UCSD-AML1 (cell line): ENCODE measurements at regions not wholly inside any gene's neighbourhood (a gene's known extent, or its start where the extent isn't known, plus 50 kb on each side); places are given as distances from the start of the nearest gene placed in this dataset.
"Not testable (repeated sequence)": the region's sequence is repeated elsewhere in the genome, so short reads cannot be mapped to it uniquely, and the experiment has no call there.

Experiments
- DNase-seq: peaks from one replicate; lab custom pipeline; 2025; ENCODE audit not compliant: unreplicated experiment; lab: John Stamatoyannopoulos, UW

DNA sequence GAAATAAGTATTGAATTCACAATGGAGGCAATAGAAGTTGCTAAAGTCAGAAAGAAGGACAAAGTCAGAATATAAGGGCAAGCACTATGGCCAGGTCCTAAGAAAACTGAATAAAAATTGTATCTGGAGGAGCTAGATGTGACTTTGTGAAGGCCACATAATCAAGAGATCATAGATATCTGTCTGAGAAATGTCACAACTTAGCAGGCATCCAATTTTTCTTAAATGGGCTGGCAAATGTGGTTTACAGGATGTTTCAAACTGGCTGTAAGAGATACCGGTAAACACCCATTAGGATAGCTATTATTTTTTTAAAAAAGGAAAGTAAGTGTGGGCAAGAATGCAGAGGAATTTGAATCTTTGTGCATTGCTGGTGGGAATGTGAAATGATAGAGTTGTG is 303.1 kb upstream of the CHORDC1 start:
- no peak for DNase-seq

DNA sequence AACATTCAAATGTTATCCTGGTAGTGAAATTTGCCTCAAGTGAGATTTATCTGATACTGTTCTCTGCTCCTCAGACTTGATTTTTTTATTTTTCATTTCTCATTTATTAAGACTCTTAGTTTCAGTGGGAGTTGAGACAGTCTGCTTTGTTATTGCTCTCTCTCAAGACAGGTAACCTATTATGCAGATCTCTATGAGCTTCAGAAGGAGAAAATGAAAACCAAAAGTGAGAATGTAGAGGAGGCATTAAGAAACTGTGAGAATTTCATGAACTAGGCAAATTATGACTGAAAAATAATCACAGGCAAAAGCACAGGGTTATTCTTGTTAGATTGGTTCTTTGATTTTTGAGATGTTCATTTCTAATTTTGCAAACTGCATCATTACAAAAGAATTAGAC is 290.0 kb upstream of the CHORDC1 start:
- no peak for DNase-seq

DNA sequence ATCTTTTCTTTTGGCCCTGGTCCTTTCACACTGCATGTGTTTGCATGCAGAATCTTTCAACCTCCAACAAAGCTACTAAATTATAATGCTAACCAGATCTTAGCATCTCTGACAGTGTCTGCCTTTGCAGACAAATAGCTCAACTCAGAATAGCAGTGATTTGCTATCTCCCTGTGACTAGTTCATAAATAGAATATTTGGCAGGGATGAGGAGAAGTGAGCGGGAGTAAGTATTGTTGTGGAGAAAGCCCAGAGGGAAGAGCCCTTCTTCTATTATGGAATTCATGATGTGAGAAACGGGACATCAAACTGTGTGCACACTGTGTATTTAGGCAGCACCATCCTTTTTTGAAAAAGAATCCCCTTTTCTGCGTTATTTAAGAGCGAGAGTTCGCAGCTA is 288.0 kb upstream of the CHORDC1 start:
- DNase-seq: no peak

DNA sequence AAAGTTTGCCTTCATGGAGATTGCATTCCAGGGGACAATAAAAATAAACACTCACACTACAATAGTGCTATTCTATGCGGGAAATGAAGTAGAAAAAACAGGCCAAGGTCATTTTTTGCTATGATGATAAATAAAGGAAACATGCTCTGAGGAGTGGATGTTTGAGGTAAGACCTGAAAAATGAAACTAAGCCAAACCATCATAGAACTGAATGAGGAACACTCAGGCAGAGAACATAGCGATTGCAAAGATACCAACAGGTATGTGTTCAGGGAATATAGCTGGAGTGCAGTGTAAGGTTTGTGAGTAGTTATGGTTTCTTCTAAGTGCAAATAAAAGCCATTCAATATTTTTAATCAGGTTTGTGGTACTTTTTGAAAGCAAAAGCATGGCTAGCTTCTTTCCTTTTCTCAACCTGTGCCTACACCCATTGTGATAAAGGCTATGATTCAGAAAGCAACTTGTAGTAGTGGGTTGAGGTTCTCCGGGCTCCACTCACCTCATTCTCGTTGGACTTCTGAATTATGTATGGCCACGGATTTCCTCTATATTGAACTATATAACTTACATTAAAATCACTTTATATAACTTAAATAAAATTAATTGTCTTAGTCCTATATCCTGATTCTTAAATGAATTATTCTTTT is 278.2 kb upstream of the CHORDC1 start:
- DNase-seq: no peak

DNA sequence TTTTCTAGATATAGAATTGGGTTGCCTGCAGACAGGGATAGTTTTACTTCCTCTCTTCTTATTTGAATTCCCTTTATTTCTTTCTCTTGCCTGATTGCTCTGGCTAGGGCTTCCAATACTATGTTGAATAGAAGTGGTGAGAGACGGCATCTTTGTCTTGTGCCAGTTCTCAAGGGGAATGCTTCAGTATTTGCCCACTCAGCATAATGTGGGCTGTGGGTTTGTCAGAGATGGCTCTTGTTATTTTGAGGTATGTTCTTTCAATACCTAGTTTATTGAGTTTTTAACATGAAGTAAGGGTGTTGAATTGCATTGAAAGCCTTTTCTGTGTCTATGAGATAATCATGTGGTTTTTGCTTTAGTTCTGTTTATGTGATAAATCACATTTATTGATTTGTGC is 273.9 kb upstream of the CHORDC1 start:
- no peak for DNase-seq

DNA sequence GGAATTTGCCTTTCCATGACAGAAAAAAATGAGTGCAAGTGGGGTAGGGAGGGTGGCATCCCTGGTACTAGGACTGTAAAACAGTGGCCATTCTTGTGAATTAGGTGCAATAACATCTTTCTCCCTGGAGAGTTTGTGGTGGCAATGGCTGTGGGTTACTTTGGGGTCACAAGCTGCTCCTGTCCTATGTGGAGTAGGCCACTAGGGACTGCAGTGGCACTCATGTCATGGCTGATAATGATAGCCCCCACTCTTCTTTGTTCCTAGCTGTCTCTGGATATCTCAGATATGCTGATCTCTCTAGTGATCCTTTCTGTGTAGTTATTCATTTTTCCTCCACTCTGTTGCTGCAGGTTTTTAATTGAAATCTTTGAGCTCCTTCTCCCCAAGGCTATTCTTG is 270.5 kb upstream of the CHORDC1 start:
- DNase-seq: no peak

DNA sequence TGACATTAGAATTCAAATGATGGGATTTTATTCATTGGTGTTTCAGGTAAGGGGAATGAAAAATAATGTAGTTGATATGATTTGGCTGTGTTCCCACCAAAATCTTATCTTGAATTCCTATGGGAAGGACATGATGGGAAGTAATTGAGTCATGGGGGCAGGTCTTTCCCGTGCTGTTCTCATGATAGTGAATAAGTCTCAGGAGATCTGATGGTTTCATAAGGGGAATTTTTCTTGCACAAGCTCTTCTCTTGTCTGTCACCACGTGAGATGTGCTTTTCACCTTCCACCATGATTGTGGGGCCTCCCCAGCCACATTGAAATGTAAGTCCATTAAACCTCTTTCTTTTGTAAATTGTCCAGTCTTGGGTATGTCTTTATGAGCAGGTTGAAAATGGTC is 268.6 kb upstream of the CHORDC1 start:
- DNase-seq: no peak

DNA sequence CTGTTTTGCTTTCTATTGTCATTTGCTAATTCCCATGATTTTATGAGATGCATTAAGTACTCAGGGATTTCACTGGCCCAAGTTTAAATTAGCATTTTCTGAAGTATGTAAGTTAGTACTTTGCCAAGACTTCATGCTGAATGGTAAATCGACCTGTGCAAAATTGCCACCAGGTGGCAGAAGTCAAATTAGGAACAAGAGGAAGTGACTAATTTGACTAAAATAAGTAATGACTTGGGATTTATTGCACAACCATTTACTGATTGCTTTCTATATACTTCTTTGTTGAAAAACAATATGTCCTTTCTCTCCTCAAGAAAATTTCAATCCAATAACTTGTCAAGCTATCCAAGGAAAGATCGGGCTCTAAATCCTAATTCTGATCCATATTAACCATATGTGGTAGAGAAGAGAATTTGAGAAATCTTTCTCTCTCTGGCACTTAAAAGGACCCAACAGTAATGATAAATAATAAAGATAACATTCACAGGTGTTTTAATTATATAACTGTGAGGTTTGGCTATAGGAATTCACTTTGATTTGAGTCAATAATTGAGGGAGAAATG is 253.7 kb upstream of the CHORDC1 start:
- peak; percentile 12 for DNase-seq

DNA sequence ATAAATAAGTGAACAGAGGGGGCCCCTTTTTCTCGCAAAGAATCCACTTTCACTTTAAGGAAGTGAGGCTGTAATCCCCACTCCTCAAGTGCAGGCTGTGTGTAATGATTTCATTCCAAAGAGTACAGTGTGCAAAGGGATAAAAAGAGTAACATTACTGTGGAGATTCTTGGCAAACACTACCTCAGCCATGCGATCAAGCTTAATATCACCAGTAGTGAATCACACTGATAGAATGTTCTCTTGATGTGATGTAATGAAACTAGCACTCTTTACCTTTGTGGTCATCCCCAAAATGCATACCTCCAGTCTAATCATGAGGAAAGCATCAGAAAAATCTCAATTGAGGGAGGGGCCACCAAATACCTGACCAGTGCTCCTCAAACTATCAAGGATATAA is 246.1 kb upstream of the CHORDC1 start:
- DNase-seq: no peak

DNA sequence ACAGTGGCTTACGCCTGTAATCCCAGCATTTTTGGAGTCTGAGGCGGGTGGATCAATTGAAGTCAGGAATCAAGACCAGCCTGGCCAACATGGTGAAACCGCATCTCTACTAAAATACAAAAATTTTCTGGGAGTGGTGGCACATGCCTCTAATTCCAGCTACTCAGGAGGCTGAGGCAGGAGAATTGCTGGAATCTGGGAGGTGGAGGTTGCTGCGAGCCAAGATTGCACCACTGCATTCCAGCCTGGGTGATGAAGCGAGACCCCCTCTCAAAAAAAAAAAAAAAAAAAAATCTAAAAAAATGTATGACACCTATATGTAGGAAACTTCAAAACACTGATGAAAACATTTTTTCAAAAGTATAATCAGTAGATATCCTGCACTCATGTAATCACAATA is 242.7 kb upstream of the CHORDC1 start:
- no peak for DNase-seq

DNA sequence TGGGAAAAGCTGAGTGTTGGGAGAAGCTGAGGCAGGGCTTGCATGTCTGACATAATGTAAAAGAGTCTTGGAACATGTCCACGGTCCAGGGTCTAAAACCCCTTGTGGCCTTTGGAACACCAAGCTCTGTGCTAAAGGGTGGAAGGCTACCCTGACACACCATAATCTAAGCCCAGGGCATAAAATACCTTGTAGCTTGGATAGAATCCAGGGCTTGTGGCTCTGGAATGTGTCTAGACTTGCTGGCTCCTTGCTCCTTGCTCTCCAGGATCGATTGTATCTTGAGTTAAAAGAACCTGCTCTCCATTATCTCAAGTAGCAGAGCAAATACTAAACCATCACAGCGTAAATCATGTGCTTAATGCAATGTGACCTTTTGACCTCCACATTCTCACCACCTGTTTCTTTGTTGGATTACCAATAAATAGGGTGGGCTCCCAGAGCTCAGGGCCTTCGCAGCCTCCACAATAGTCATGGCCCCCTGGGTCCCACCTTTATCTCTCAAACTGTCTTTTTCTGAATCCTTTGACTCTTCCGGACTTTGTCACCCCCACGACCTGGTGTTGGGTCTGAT is 232.6 kb upstream of the CHORDC1 start:
- not testable (repeated sequence) for DNase-seq

DNA sequence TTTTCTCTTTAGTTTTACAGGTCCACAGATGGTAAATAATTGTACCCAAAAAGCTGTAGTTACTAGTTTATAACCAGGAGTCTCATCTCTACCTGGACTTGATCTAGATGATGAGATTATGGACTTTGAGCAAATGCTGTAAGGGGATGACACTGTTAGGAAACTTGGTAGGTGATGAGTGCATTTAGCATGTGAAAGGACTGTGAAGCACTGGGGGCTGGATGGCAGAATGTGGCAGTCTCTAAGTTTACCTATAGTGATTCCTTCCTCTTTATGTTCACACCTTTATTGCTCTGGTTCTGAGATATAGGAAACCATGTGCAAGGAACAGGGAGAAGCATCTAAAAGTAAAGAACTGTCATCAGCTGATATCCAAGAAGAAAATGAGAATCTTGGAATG is 230.7 kb upstream of the CHORDC1 start:
- no peak for DNase-seq

DNA sequence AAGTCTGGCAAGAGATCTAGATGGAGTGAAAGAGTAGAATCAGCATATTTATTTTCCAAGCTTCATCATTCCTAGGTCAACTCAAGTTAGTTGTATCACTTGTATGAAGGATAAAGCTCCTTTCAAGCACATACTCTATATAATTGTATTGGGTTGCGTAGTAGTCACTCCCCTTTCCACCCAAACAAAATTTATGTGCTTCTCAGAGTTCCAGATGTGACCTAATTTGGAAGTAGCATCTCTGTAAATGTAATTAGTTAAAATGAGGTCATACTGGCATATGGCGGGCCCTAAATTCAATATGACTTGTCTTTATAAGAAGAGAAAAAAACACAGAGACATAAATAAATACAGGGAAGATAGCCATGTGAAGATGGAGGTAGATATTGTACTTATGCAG is 226.8 kb upstream of the CHORDC1 start:
- DNase-seq: no peak

DNA sequence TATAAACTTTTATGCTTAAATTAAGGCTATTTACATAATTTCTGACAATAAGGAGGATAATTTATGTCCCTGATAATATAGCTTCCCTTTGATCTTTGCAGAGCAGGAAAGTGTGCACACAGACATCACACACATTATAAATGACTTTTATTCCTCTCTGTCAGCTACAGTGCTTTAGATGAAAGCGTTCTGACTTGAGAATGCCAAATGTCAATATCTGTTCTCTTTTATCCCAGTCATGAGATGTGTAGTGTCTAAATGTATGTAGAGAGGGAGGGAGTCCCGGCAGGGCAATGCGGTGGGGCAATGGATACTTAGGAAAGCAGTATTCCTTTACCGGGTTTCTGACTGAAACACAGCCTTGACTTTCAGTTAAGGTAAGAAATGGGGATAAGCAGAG is 225.4 kb upstream of the CHORDC1 start:
- no peak for DNase-seq

DNA sequence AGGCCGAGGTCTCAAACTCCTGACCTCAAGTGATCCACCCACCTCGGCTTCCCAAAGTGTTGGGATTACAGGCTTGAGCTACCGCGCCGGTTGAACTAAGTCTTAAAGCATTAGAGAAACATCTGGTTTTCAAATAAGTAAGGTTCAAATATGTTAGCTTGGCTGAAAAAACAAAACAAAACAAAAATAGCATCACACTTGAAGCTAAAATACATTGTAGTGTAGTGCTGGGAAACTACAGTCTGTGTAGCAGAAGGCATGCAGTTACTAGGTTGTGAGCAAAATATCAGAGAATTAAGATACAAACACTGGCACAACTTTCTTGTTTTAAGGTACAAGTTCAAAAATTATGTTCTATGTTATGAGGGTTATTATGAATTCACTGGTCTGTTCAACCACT is 224.8 kb upstream of the CHORDC1 start:
- DNase-seq: no peak

DNA sequence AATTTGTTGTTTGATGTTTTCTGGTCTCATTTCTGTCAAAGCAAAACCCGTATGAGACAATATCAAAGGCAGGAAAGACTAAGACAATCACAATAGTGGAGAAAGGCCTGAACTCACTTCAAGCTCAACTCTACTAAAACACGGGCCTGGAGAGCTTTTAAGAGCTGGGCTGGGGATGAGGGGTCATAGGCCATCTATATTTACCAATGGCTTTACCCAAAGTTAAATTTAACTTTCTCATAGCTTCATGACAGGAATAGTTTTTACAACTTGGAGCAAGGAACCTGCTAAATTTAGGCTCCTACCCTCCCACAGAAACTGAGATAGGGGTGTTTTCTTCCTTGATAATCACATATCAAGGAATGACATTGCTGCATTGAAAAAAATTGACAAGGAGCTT is 223.4 kb upstream of the CHORDC1 start:
- no peak for DNase-seq

DNA sequence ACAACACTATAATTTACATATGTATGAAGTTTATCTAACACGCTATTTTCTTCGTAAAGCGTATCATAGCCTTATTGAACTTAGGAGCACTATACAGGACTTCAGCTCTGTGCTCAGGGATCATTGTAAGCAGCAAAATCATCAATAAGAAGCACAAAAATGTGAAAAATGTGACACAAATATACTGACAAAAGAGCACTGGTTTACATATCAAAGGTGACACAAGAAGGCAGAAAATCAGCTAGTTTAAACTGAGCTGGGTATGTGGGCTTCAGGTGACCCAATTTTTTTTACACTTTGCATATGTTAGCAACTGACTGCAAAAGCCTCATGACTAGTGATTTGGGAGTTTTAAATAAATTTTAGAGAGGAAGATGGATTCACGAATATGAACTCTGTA is 215.2 kb upstream of the CHORDC1 start:
- no peak for DNase-seq

DNA sequence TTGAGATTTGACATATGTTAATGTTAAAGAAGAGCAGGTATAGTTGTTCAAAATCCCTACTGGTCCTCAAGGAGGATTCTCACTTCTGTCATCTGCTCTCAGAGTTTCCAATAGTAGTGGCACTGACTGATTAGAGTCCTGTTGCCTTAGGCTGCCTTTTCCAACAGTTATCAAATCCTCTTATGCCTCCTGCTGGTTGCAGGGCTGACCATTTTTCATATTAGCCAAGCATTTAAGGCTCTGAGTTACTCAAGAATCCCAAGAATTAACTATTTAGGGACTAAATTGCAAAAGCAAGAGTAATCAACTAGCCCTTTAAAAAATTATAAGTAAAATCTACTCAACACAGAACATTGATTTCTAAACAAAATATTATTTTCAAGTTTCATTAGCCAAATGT is 212.0 kb upstream of the CHORDC1 start:
- no peak for DNase-seq

DNA sequence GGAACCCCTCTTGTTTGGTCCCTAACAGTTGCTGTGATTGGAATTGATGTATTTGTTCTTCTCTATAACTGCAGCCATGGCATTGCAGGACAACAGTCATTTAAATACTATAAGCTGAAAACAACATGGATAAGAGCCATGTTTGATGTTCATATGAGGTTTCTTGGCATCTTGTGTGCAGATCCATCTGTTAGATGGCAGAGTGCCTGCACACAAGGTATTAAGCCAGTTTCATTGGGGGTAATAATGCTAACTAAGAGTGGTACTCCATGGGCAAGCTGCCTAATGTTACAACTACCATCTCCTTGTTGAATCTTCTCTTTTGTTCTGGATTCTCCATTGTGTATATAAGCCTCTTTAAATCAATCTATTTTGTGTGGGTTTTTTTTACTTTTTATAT is 206.0 kb upstream of the CHORDC1 start:
- DNase-seq: no peak

DNA sequence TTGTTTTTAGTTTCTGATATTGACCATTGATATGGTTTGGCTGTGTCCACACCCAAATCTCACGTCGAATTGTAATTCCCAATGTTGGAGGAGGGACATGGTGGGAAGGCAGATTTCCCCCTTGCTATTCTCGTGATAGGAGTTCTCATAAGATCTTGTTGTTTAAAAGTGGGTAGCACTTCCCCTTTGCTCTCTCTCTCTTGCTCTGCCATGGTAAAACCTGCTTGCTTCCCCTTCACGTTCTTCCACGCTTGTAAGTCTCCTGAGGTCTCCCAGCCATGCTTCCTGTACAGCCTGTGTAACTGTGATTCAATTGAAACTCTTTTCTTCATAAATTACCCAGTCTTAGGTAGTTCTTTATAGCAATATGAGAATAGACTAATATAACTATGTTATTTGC is 203.6 kb upstream of the CHORDC1 start:
- DNase-seq: no peak

DNA sequence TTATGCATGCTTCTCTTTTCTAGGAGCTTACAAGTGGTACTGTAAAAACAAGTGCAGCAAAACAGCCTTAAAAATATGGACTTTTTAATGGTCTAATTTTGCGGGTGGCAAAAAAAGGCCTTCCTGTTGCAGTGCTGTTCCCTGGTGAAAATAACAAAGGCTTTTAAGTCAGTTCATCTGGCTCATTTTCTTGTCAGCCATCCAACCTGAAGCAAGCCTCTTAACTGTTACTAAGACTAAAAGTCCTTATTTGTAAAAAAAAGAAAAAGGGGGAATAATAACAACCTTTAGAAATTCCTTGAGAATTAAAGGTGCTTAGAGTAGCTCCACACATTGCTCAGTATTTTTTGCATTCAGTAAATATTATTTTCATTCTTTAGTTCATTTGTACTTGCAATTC is 200.5 kb upstream of the CHORDC1 start:
- no peak for DNase-seq

DNA sequence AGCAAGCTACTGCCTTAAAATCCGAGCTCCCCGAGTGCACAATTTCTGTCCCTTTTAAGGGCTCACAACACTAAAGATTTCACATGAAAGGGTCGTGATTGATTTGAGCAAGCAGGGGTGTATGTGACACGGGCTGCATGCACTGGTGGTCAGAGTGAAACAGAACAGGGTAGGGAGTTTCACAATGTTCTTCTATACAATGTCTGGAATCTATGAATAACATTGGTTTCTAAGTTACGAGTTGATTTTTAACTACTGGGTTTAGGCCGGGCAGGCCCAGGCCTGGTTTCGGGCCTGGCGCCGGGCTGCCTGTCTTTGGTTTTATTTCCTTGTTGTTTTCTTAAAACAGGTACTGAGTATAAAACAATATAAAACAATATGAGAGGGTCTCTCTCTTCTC is 199.9 kb upstream of the CHORDC1 start:
- DNase-seq: not testable (repeated sequence)

DNA sequence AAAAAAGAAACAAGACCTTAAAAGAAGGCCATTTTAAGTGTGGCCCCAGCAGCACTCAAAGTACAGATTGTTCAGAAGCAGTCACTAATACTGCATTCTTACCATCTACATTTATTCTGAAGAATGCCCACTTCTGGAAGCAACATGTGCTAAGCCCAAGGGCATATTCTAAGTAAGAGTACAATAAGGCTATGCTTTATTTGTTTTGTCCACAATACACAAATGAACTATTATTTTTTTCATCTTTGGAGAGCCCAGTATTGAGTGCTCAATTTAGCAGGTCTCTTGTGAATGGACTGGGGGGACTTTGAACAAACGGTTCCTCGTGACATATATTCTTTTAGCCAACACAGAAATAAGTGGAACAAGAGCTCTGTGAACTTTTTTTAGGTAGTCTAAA is 191.4 kb upstream of the CHORDC1 start:
- no peak for DNase-seq
